Endometrium (tissue), 2 donors: ENCODE measurements at regions not wholly inside any gene's neighbourhood (a gene's known extent, or its start where the extent isn't known, plus 50 kb on each side); places are given as distances from the start of the nearest gene placed in this dataset.
A peak's percentile ranks its signal among the peaks of the same experiment; 100 is the strongest.

Source experiments
- FAIRE-seq: peaks from 2 replicates; lab custom pipeline; 2012; peaks lifted over from hg19 to GRCh38; lab: Jason Lieb, UNC
- donor health status: control.
- donor health status: control.

DNA sequence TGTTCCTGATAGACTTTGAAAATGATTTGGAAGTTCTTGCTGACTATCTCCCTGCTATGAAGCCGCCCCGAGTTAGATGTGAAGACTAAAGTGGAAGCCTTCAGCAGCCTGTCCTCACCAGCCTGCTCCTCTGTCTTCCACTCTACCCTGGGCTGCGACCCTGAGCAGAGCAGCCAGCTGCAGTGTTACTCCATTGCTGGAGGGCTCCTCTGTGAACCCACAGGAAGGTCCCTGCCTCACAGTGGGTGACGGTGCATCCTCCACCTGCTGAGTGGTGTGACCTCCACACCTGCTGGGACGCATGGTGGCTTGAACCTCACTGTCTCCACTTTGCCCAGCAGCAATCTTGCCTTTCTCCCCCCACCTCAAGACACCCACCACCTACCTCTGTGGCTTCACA, 116.4 kb downstream of the IRS2 start:
- FAIRE-seq = no peak

GRCh38 chr13:109669234-109669612, 117.2 kb downstream of the IRS2 start:
- FAIRE-seq = no peak

DNA sequence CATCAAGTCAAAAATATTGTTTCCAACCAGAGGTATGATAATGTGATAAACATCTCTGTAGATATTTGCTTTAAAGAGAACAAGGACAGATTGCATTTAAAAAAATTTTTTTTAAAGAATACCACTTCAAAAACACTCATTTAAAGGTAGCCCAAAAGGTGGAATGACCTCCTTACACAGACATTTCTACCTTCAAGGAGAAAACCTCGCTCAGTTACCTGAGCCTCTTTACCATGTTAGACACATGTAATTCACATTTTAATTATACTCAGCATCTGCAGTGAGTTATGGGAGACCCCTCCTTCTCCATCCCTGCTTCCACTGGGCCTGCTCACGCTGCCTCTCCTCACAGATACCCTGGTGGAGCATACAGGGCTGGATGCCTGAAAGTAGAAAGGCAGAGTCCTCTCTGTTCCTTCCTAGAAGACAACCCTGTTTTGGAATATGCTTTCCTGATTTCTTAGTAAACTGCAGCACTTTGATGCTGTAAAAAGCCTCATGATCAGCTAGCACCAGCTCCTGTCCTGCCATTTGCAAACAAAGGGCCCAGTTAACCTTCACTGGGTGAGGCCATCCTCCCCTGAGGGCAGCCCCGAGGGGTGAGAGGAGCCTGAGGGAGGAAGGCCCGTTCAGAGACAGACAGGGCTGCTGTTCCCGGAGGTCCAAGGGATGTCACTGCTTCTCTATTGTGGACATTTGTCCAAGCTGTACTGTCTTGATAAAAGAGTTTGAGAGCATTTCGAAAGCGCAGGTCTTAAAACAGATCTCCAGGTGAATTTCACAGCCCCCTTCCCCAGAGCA, 117.8 kb downstream of the IRS2 start:
- FAIRE-seq = no peak

- FAIRE-seq = no peak
These were observed 118.5 kb downstream of the IRS2 start for GRCh38 chr13:109667807-109668291.

- no peak for FAIRE-seq
These were observed 119.3 kb downstream of the IRS2 start for GRCh38 chr13:109667056-109667455.

DNA sequence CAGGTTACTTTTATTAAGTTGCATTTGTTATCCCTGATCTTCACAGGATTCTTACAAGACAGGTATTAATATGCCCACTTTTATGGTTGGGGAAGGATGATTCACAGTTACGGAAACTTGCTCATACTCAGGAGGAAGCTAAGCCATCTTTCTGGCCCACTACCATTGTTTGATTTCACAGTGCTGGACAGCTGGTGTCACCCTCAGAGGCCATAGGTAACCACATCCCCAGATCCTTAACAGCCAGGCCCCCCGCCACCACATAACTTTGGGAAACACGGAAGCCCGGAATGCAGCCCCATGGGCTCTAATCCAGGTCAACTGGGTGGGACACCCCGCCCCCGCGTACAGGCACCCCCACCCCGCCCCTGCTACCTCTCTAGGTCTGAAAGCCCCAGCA, 119.7 kb downstream of the IRS2 start:
- FAIRE-seq = no peak

DNA sequence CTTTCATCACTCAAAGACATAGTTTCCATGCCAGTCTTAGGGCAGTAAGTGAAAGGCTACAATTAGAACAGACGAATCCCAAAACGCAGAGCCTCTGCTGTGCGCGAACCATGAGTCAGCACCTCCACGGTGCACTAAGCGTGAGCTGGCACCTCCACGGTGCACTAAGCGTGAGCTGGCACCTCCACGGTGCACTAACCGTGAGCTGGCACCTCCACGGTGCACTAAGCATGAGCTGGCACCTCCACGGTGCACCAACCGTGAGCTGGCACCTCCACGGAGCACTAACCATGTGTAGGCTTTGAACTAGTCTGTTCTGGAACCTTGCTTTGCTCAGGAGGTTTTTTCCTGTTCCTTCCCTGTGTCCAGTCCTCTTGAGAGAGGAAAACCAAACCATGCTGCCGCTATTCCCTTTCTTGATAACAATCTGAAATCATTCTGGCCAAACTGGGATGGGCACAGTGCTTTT, 120.6 kb downstream of the IRS2 start:
- FAIRE-seq = no peak

DNA sequence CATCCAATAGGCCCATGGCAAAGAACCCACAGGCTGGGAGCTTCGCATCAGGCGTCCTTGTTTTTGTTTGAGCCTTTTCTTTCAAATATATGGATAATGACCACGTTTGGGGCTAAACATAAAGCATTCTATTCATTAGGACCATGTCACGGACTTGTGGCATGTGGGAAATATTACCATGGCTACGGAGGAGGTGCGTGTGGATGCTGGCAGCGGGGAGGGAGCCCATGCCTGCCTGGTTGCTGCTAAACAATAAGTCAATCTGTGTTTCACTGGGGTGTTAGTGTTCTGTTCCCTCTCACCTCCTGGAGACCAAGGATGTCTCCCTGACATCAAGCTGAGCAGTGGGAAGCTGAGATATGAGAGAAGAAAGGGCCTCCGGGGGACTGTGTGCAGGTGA, 121.1 kb downstream of the IRS2 start:
- FAIRE-seq = no peak

GRCh38 chr13:109657395-109657794, 129.0 kb downstream of the IRS2 start:
- FAIRE-seq = no peak

- FAIRE-seq = no peak
These were observed 130.2 kb downstream of the IRS2 start for GRCh38 chr13:109656206-109656605.

DNA sequence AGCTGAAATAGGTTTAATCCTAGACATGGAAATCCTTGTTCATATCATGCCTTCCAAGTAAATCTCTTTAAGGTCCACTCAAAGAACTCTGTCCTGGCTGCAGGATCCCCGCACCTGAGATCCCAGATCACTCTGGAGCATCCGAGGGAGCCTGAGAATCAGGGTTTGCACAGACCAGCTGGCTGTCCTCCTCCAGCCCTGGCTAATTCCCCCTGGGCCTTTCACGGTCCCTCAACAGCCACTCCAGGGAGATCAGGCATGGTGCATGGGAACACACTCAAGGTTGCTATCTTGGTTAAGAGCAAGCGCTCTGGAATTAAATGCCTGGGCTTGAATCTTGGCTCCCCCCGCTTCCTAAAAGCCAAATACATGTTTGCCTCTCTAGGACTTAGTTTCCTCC, 130.8 kb downstream of the IRS2 start:
- no peak for FAIRE-seq

DNA sequence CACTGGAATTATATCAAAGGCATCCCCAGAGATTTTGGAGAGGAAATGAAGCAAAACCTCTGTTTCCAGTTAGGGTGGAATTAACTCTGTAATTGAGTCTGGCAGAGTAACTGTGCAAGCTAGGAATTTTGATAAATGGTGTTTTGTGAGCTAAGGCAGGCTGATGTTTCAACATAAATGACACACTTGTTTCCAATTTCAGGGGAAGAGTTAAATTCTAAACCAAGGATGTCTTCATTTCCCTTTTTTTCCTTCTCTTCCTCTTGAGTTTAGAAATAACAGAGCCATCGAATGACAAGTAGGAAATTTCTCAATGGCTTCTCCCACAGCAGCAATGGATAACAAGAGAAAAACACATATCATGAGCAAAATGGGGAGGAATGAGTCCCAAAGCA, 131.2 kb downstream of the IRS2 start:
- no peak for FAIRE-seq

DNA sequence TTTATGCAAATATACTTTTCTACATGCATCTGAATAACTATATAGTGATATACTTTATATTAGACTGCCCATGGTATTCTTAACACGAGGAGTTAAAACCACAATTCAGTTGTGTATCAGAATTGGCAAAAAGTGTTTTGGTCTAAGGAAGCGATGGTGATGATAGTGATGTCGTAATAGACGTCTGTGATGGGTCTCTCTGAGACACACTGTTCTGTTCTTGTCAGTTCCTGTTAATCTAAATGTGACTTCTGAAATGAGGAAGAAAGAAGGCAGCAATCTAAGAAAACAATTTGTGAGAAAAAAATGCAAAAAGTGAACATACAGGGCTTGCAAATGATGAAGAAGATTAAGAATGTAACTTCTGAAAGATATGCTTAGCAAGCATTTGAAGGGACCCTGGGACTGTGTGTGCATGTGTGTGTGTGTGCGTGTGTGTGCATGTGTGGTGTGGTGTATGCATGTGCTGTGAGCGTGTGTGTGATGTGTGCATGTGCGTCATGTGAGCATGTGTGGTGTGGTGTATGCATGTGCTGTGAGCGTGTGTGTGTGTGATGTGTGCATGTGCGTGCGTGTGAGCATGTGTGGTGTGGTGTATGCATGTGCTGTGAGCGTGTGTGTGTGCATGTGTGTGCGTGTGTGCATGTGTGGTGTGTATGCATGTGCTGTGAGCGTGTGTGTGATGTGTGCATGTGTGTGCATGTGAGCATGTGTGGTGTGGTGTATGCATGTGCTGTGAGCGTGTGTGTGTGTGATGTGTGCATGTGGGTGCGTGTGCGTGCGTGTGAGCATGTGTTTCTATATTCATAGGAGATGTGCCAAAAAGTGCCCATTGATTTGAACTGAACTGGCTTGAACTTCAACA, 131.8 kb downstream of the IRS2 start:
- FAIRE-seq = no peak

- no peak for FAIRE-seq
These were observed 133.9 kb downstream of the IRS2 start for GRCh38 chr13:109652531-109652930.

DNA sequence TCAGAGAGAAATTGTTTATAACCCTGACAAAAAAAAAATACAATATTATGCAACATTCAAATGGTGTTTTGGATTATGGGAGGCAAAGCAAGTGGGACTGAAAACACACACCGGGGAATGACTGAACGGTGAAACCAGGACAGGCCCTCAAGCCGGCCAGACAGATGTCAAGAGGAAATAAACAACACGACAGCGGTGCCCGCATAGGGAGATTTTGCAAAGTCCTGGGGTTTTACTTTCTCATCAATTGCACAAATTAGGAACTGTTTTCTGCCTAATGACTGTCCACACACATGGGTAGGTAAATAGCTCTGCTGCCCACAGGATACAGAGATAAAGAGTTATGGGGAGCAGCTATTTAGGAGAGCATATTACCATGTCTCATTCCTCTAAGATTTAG, 134.5 kb downstream of the IRS2 start:
- no peak for FAIRE-seq

- no peak for FAIRE-seq
These were observed 135.1 kb downstream of the IRS2 start for GRCh38 chr13:109651311-109651710.

GRCh38 chr13:109650861-109651260, 135.5 kb downstream of the IRS2 start:
- peak; percentile 46 for FAIRE-seq

DNA sequence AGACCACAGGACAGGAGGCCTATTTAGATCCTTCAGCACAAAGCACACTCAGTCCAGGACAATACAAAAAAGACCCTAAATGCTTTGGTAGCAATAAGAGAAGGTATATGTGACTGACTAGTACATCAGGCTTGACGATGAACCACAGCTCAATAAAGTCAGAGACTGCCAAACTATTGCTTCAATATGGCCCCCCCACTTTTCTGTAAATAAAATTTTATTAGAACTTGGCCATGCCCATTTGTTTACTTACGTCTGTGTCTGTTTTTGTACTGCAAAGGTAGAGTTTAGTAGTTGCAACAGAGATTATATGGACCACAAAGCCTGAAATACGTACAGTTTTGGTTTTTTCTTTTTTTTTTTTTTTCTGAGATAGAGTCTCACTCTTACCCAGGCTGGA, 136.7 kb downstream of the IRS2 start:
- FAIRE-seq = no peak

DNA sequence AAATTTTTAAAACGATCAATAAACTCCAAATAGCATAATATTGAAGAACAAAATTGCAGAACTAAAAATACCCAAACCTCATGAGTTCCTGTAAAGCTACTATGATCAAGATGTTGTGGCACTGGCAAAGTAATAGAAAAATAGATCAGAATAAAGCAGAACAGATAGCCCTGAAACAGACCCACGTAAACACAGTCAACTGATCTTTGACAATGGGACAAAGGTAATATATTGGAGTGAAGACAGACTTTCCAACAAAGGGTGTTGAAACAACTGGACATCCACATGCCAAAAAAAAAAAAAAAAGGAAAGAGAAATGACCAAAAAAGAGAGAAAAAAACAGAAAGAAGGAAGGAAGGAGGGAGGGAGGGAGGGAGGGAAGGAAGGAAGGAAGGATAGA, 138.7 kb downstream of the IRS2 start:
- no peak for FAIRE-seq

- no peak for FAIRE-seq
These were observed 139.3 kb downstream of the IRS2 start for GRCh38 chr13:109647053-109647452.

DNA sequence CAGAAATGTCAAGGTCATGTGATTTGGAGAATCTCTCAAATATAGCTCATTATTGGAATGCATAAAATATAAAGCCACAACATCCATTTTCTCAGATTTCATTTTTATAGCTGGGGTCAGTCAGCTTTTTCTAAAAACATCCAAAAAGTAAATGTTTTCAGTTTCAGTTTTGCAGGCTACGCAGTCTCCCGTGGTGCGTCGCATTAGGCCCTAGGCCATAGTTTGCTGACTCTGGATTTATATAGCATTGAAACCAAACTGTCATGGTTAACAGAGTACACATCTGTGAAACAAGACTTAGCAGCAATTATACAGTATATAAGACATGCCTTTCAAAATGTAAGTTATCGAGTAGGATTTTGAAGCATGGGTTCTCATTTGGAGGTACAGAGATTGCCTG, 140.0 kb downstream of the IRS2 start:
- FAIRE-seq = no peak

DNA sequence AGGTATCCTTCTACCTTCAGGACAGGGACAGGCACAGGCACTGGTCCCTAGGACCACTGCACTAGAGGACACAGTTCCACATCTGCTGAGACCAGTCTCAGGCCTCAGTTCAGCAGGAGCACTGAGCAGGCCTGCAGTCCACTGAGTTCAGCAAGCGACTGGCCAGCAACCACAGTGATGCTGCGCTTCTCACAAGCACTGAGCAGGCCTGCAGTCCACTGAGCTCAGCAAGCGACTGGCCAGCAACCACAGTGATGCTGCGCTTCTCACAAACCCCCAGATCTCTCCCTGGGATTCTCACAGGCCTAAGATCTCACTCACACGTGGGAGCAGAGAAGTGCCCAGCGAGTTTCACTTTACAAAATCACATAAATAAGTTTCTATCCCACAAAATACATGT, 140.6 kb downstream of the IRS2 start:
- FAIRE-seq = no peak

DNA sequence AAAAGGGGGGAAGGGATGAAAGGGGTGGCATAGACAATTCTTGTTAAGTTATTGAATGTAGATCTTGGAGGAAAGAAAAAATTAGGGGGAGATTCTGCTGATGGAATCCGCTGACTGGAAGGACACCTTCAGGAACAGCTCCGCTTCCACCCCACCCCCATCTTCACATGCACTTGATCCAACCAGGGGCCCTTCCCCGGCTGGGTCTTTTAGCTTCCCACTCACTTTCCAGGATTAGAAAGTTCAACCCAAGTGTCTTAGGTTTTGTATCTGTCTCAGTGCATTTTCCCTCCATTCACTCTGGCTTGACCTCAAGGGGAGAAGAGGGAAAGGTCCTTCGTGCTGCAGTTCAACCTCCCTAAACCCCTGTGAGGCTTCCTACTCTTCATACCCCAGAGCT, 141.4 kb downstream of the IRS2 start:
- no peak for FAIRE-seq
